B cell (primary cell): ENCODE measurements at regions not wholly inside any gene's neighbourhood (a gene's known extent, or its start where the extent isn't known, plus 50 kb on each side); places are given as distances from the start of the nearest gene placed in this dataset.

ENCODE experiments used
- CTCF ChIP-seq: fragments of 200-600 bp; IDR thresholded peaks from one replicate; pipeline ENCODE4 v1.8.0; 2022; ENCODE audit warnings: antibody characterized with exemption, mild to moderate bottlenecking
- EZH2 ChIP-seq: IDR thresholded peaks from 2 replicates; pipeline ENCODE4 v1.6.1; 2012; ENCODE audit warnings: borderline replicate concordance, low read depth, mild to moderate bottlenecking, moderate library complexity, low read length; ENCODE audit not compliant: insufficient read depth, poor library complexity, severe bottlenecking

- no peak for TF ChIP-seq EZH2
- TF ChIP-seq CTCF, result no peak
These were observed 672.6 kb upstream of the CDH18 start for GRCh38 chr5:20660588-20660987.
